H1 (cell line): ENCODE measurements at regions not wholly inside any gene's neighbourhood (a gene's known extent, or its start where the extent isn't known, plus 50 kb on each side); places are given as distances from the start of the nearest gene placed in this dataset.

ENCODE experiments used
- CTCF ChIA-PET: fragments of 300-600 bp; sonication (Branson Sonifier 250); formaldehyde crosslinking; loops from one replicate; lab custom pipeline; 2021; ENCODE audit not compliant: partially characterized antibody; lab: Charles Lee
- POLR2A ChIA-PET: fragments of 300-600 bp; sonication (Branson Sonifier 250); formaldehyde crosslinking; loops from one replicate; lab custom pipeline; 2021; ENCODE audit warnings: inconsistent platforms; ENCODE audit not compliant: partially characterized antibody; lab: Charles Lee
- DNase-seq, 2 experiments: peaks; one replicate each; pipeline versions ENCODE4 v3.0.0 to v3.0.0-alpha.2; 2010 to 2022; ENCODE audit warnings: low spot score in 2 of 2, low read depth in 1 of 2, mixed read lengths in 1 of 2
- FAIRE-seq: peaks from 2 replicates; lab custom pipeline; 2011; peaks lifted over from hg19 to GRCh38; lab: Jason Lieb, UNC
- H2AFZ ChIP-seq: 2 replicates; pipeline ENCODE4 v1.8.1; 2012; ENCODE audit warnings: low read length, inconsistent platforms
- H2AK5ac ChIP-seq: 2 replicates; pipeline ENCODE4 v1.6.1; 2013; ENCODE audit warnings: low read depth, low read length
- H2BK120ac ChIP-seq: replicated peaks from 2 replicates; pipeline ENCODE3; 2013; ENCODE audit warnings: low read depth, low read length, inconsistent platforms
- H2BK12ac ChIP-seq: 2 replicates; pipeline ENCODE4 v1.6.1; 2013; ENCODE audit warnings: low read depth, low read length
- H2BK15ac ChIP-seq: 2 replicates; pipeline ENCODE4 v1.6.1; 2013; ENCODE audit warnings: low read length
- H2BK20ac ChIP-seq: 2 replicates; pipeline ENCODE4 v1.6.1; 2013; ENCODE audit warnings: low read length
- H2BK5ac ChIP-seq: 2 replicates; pipeline ENCODE4 v1.6.1; 2013; ENCODE audit warnings: low read depth, low read length
- H3K14ac ChIP-seq: 2 replicates; pipeline ENCODE4 v1.6.1; 2013; ENCODE audit warnings: inconsistent platforms; ENCODE audit not compliant: insufficient read length
- H3K18ac ChIP-seq: 2 replicates; pipeline ENCODE4 v1.6.1; 2013; ENCODE audit warnings: low read length; ENCODE audit errors: extremely low read depth
- H3K23ac ChIP-seq: 2 replicates; pipeline ENCODE4 v1.6.1; 2013; ENCODE audit warnings: inconsistent platforms; ENCODE audit not compliant: insufficient read length
- H3K23me2 ChIP-seq: 2 replicates; pipeline ENCODE4 v1.6.1; 2013; ENCODE audit warnings: low read depth, low read length
- H3K27ac ChIP-seq: 2 replicates; pipeline ENCODE4 v1.6.1; 2011; ENCODE audit warnings: low read depth, low read length, inconsistent platforms
- H3K27me3 ChIP-seq, 4 experiments: replicated peaks in 1 of 4; 1 replicate in 1 of 4; 2 replicates in 3 of 4; pipeline versions ENCODE4 v1.6.1 to v1.8.1; 2011 to 2013; ENCODE audit warnings: low read length in 3 of 4, mild to moderate bottlenecking in 3 of 4, inconsistent platforms in 2 of 4, mixed read lengths in 2 of 4, moderate library complexity in 1 of 4; ENCODE audit not compliant: control insufficient read depth in 3 of 4, insufficient read depth in 3 of 4; ENCODE audit errors: extremely low read depth in 1 of 4
- H3K36me3 ChIP-seq, 4 experiments: 2 replicates each; pipeline versions ENCODE4 v1.6.1 to v1.8.1; 2011 to 2013; ENCODE audit warnings: mild to moderate bottlenecking in 4 of 4, low read length in 3 of 4, moderate library complexity in 2 of 4, control low read depth in 1 of 4, inconsistent platforms in 1 of 4; ENCODE audit not compliant: insufficient read depth in 4 of 4, control insufficient read depth in 2 of 4
- H3K4ac ChIP-seq: replicated peaks from 2 replicates; pipeline ENCODE3; 2013; ENCODE audit warnings: low read length, low read depth, mixed read lengths, inconsistent platforms; ENCODE audit not compliant: insufficient read length
- H3K4me1 ChIP-seq, 4 experiments: replicated peaks in 1 of 4; 1 replicate in 1 of 4; 2 replicates in 3 of 4; pipeline versions ENCODE4 v1.6.1 to v1.8.1; 2011 to 2013; ENCODE audit warnings: low read length in 3 of 4, inconsistent platforms in 2 of 4, mixed read lengths in 1 of 4; ENCODE audit not compliant: insufficient read depth in 4 of 4, control insufficient read depth in 3 of 4
- H3K4me2 ChIP-seq, 2 experiments: 2 replicates each; pipeline versions ENCODE4 v1.6.1 to v1.8.1; 2011 to 2013; ENCODE audit warnings: low read depth in 2 of 2, low read length in 2 of 2, control low read depth in 1 of 2, inconsistent platforms in 1 of 2, mild to moderate bottlenecking in 1 of 2; ENCODE audit not compliant: insufficient read depth in 1 of 2
- H3K4me3 ChIP-seq, 4 experiments: fragments of 200-600, 300-600 bp in 1 of 4; sonication (generic), shearing (Covaris generic), sonication (Bioruptor Twin) in 1 of 4; 2 replicates each; pipeline versions ENCODE4 v1.5.1 to v1.8.1; 2011 to 2016; ENCODE audit warnings: low read length in 4 of 4, low read depth in 3 of 4, control low read depth in 2 of 4, inconsistent platforms in 2 of 4, mild to moderate bottlenecking in 2 of 4, mixed read lengths in 1 of 4, moderate library complexity in 1 of 4; ENCODE audit not compliant: insufficient read depth in 2 of 4; ENCODE audit errors: extremely low read depth in 1 of 4
- H3K56ac ChIP-seq: replicated peaks from 2 replicates; pipeline ENCODE3; 2013; ENCODE audit warnings: low read depth, mild to moderate bottlenecking, mixed read lengths, low read length, inconsistent platforms; ENCODE audit not compliant: insufficient read length
- H3K79me1 ChIP-seq: 2 replicates; pipeline ENCODE4 v1.6.1; 2013; ENCODE audit warnings: low read depth, low read length, control low read depth
- H3K79me2 ChIP-seq, 2 experiments: 2 replicates each; pipeline versions ENCODE4 v1.6.1 to v1.8.1; 2012 to 2013; ENCODE audit warnings: low read length in 2 of 2, mild to moderate bottlenecking in 2 of 2, inconsistent platforms in 1 of 2; ENCODE audit not compliant: insufficient read depth in 2 of 2, control insufficient read depth in 1 of 2
- H3K9ac ChIP-seq, 4 experiments: replicated peaks in 1 of 4; 1 replicate in 1 of 4; 2 replicates in 3 of 4; pipeline versions ENCODE4 v1.6.1 to v1.8.1; 2011 to 2013; ENCODE audit warnings: low read depth in 3 of 4, low read length in 3 of 4, control low read depth in 2 of 4, mild to moderate bottlenecking in 2 of 4, moderate library complexity in 2 of 4, inconsistent platforms in 1 of 4; ENCODE audit errors: extremely low read depth in 1 of 4
- H3K9me3 ChIP-seq, 2 experiments: 2 replicates each; pipeline versions ENCODE4 v1.6.1 to v1.8.1; 2012 to 2013; ENCODE audit warnings: mild to moderate bottlenecking in 2 of 2, moderate library complexity in 2 of 2, control low read depth in 1 of 2, inconsistent platforms in 1 of 2, low read depth in 1 of 2, low read length in 1 of 2, mixed read lengths in 1 of 2; ENCODE audit not compliant: insufficient read depth in 2 of 2
- H4K20me1 ChIP-seq, 2 experiments: replicated peaks in 1 of 2; 2 replicates each; pipeline versions ENCODE3 to v1.8.1; 2011 to 2013; ENCODE audit warnings: inconsistent platforms in 2 of 2, low read length in 2 of 2, mild to moderate bottlenecking in 1 of 2; ENCODE audit not compliant: insufficient read depth in 2 of 2, control insufficient read depth in 1 of 2
- H4K5ac ChIP-seq: 2 replicates; pipeline ENCODE4 v1.6.1; 2013; ENCODE audit warnings: low read length, low read depth, mixed read lengths, inconsistent platforms; ENCODE audit not compliant: insufficient read length
- H4K8ac ChIP-seq: 2 replicates; pipeline ENCODE4 v1.8.0; 2013; ENCODE audit warnings: mild to moderate bottlenecking, moderate library complexity, low read length, inconsistent platforms; ENCODE audit not compliant: insufficient read depth; ENCODE audit errors: extremely low read depth
- H4K91ac ChIP-seq: replicated peaks from 2 replicates; pipeline ENCODE3; 2013; ENCODE audit warnings: low read length, mixed read lengths, inconsistent platforms; ENCODE audit not compliant: insufficient read length
- ASH2L ChIP-seq: fragments of 200-600, 300-600 bp; sonication (generic); IDR thresholded peaks from one replicate; pipeline ENCODE4 v1.7.1; 2017; ENCODE audit warnings: low read length
- BACH1 ChIP-seq: IDR thresholded peaks from 2 replicates; pipeline ENCODE4 v1.6.1; 2012; ENCODE audit warnings: low read length, improper control_type of control experiment
- CHD2 ChIP-seq: IDR thresholded peaks from 2 replicates; pipeline ENCODE4 v1.6.1; 2012; ENCODE audit warnings: low read length, improper control_type of control experiment
- CTBP2 ChIP-seq: IDR thresholded peaks from 2 replicates; pipeline ENCODE4 v1.7.0; 2011; ENCODE audit warnings: borderline replicate concordance, mild to moderate bottlenecking, moderate library complexity, mixed read lengths, low read length; ENCODE audit not compliant: insufficient read depth, insufficient read length
- EZH2 ChIP-seq: fragments of 200-600 bp; sonication (generic); IDR thresholded peaks from 2 replicates; pipeline ENCODE4 v1.7.1; 2012; ENCODE audit warnings: low read depth, mild to moderate bottlenecking, moderate library complexity, low read length, inconsistent platforms; ENCODE audit not compliant: severe bottlenecking
- FOSL1 ChIP-seq: IDR thresholded peaks from 2 replicates; pipeline ENCODE4 v1.6.1; 2011; ENCODE audit warnings: mild to moderate bottlenecking, low read depth, low read length, moderate library complexity; ENCODE audit not compliant: insufficient read depth
- GABPA ChIP-seq: IDR thresholded peaks from 2 replicates; pipeline ENCODE4 v1.6.1; 2011; ENCODE audit warnings: mild to moderate bottlenecking, low read length, moderate library complexity, borderline replicate concordance; ENCODE audit not compliant: insufficient read depth
- GTF2F1 ChIP-seq: IDR thresholded peaks from 2 replicates; pipeline ENCODE4 v1.6.1; 2012; ENCODE audit warnings: low read depth, low read length, improper control_type of control experiment, borderline replicate concordance
- POLR2A ChIP-seq, 2 experiments: IDR thresholded peaks; 1 replicate in 1 of 2; 2 replicates in 1 of 2; pipeline ENCODE4 v1.6.1; 2011; ENCODE audit warnings: low read depth in 2 of 2, low read length in 2 of 2, mild to moderate bottlenecking in 2 of 2; ENCODE audit errors: control extremely low read depth in 1 of 2
- POLR2AphosphoS5 ChIP-seq: IDR thresholded peaks from 2 replicates; pipeline ENCODE4 v1.6.1; 2011; ENCODE audit warnings: low read depth, low read length
- POU5F1 ChIP-seq: IDR thresholded peaks from 2 replicates; pipeline ENCODE4 v1.6.1; 2011; ENCODE audit warnings: low read depth, mild to moderate bottlenecking, low read length, moderate library complexity
- SIN3A ChIP-seq, 2 experiments: IDR thresholded peaks in 1 of 2; conservative IDR thresholded peaks in 1 of 2; 2 replicates each; pipeline ENCODE4 v1.6.1; 2011 to 2012; ENCODE audit warnings: low read length in 2 of 2, improper control_type of control experiment in 1 of 2, low read depth in 1 of 2, mild to moderate bottlenecking in 1 of 2
- USF2 ChIP-seq: IDR thresholded peaks from 2 replicates; pipeline ENCODE4 v1.6.1; 2011; ENCODE audit warnings: low read length, improper control_type of control experiment
- WGBS, 2 experiments: shearing (Covaris generic) in 1 of 2; methylation state at CpG; one replicate each; pipeline versions ENCODE4 v1.1.6 to v1.1.7; 2013 to 2015; ENCODE audit warnings: low lambda C conversion rate in 2 of 2, mixed read lengths in 2 of 2, inconsistent platforms in 1 of 2, low coverage in 1 of 2, missing lambda C conversion rate in 1 of 2; ENCODE audit not compliant: insufficient replicate concordance in 2 of 2, insufficient coverage in 1 of 2, insufficient read length in 1 of 2; ENCODE audit errors: extremely low coverage in 1 of 2, missing lambda C conversion rate in 1 of 2; 5-methylcytosine and 5-hydroxymethylcytosine counted together

GRCh38 chr1:221274373-221274772 is 395.1 kb downstream of the HLX start:
- H2AFZ ChIP-seq = no peak overlapping the region
- H4K20me1 ChIP-seq = no peaks in the 10 kb centered on the region
- no peaks in the 10 kb centered on the region for H3K79me2 ChIP-seq
- H3K27me3 ChIP-seq = no peaks in the 10 kb centered on the region
- H3K4me2 ChIP-seq = no peak overlapping the region
- H3K4me3 ChIP-seq = no peak overlapping the region
- POLR2A ChIA-PET = no interaction called here
- H3K14ac ChIP-seq = no peak overlapping the region
- TF ChIP-seq GABPA = no peak
- no peak for TF ChIP-seq GTF2F1
- TF ChIP-seq BACH1 = no peak
- TF ChIP-seq CHD2 = no peak
- no peak for TF ChIP-seq USF2
- TF ChIP-seq POU5F1 = no peak
- TF ChIP-seq ASH2L = no peak
- no peak for TF ChIP-seq POLR2AphosphoS5
- no peak for TF ChIP-seq CTBP2
- no peak for TF ChIP-seq EZH2
- TF ChIP-seq SIN3A (conservative IDR thresholded peaks at IDR 0.05 in 1 of 2, IDR thresholded peaks at IDR 0.05 in 1 of 2; ENCODE audit: low read depth in 1 of 2, low read length in 2 of 2) = no peak
- TF ChIP-seq POLR2A (IDR thresholded peaks at IDR 0.05; ENCODE audit: control extremely low read depth in 1 of 2, low read depth in 2 of 2, low read length in 2 of 2) = no peak
- TF ChIP-seq FOSL1 = no peak
- TF ChIP-seq, all 59 proteins: peak for 0
- DNase-seq = no peak
- Histone ChIP-seq H4K5ac (no peak overlapping the region), H3K4me1 (peaks cover 0 to 5% (median 0%) of the 10 kb centered on the region in 4 experiments; a peak in 1 of 7 replicates), H3K27ac (no peak overlapping the region), H3K56ac (no peak overlapping the region), H3K9me3 (no peaks in the 10 kb centered on the region), H3K18ac (no peak overlapping the region), H3K36me3 (no peaks in the 10 kb centered on the region), H3K23me2 (no peaks in the 10 kb centered on the region; the same call in 1 of the 2 replicates), H2BK15ac (no peak overlapping the region), H2BK12ac (no peak overlapping the region), H2BK20ac (no peak overlapping the region), H4K91ac (no peak overlapping the region), H3K23ac (no peak overlapping the region), H2BK120ac (no peak overlapping the region), H3K79me1 (no peaks in the 10 kb centered on the region), H3K4ac (no peak overlapping the region), H3K9ac (no peak overlapping the region), H4K8ac (no peak overlapping the region), H2BK5ac (no peak overlapping the region), H2AK5ac (no peak overlapping the region)
- no peak for FAIRE-seq
- CTCF ChIA-PET = interaction anchor here (1.0 to 4.9 kb wide), 6 partner anchors 10 to 239 kb away, joined by 3 to 42 read pairs (median 4); no protein-coding TSS in a partner anchor
- WGBS, 2 experiments = 88% methylated on average over 6 of the region's 6 CpGs; no CpG with 5 or more reads in 1 of the 2 experiments
